GM23338 (cell line): ENCODE measurements at regions not wholly inside any gene's neighbourhood (a gene's known extent, or its start where the extent isn't known, plus 50 kb on each side); places are given as distances from the start of the nearest gene placed in this dataset.

Experiments
- CREB1 ChIP-seq: fragments of 250-450 bp; sonication (Bioruptor Pico); IDR thresholded peaks from 2 replicates; pipeline ENCODE4 v1.5.0; 2020; ENCODE audit warnings: low read depth, mild to moderate bottlenecking, moderate library complexity
- EZH2 ChIP-seq: fragments of 200-600 bp; sonication (generic); IDR thresholded peaks from one replicate; pipeline ENCODE4 v1.8.0; 2017; ENCODE audit warnings: antibody characterized with exemption, mild to moderate bottlenecking, low read depth; ENCODE audit not compliant: unreplicated experiment
- EZH2phosphoT487 ChIP-seq: fragments of 200-600 bp; sonication (generic); IDR thresholded peaks from one replicate; pipeline ENCODE4 v1.8.1; 2018; ENCODE audit warnings: antibody characterized with exemption; ENCODE audit not compliant: unreplicated experiment
- JUNB ChIP-seq: IDR thresholded peaks from one replicate; pipeline ENCODE4 v1.6.1; 2016; ENCODE audit warnings: antibody characterized with exemption; ENCODE audit not compliant: unreplicated experiment
- POLR2AphosphoS5 ChIP-seq: IDR thresholded peaks from 2 replicates; pipeline ENCODE4 v1.6.1; 2016; ENCODE audit warnings: antibody characterized with exemption, low read depth
- STAT1 ChIP-seq: IDR thresholded peaks from one replicate; pipeline ENCODE4 v1.6.1; 2016; ENCODE audit warnings: antibody characterized with exemption; ENCODE audit not compliant: unreplicated experiment
- ZNF114 ChIP-seq: fragments of 250-450 bp; sonication (Bioruptor Pico); IDR thresholded peaks from 2 replicates; pipeline ENCODE4 v1.5.0; 2020; ENCODE audit warnings: mild to moderate bottlenecking, moderate library complexity
- TF ChIP-seq, protein P1 (sequence below), 2 experiments: fragments of 200-600 bp in 1 of 2; sonication (generic) in 1 of 2; conservative IDR thresholded peaks; 2 replicates each; pipeline versions ENCODE4 v1.5.1 to v1.6.1; 2016 to 2017; ENCODE audit warnings: antibody characterized with exemption in 2 of 2, low read depth in 2 of 2, mild to moderate bottlenecking in 2 of 2, moderate library complexity in 1 of 2
- TF ChIP-seq, protein P2 (sequence below): IDR thresholded peaks from one replicate; pipeline ENCODE4 v1.6.1; 2018; ENCODE audit warnings: antibody characterized with exemption; ENCODE audit not compliant: unreplicated experiment
- TF ChIP-seq, protein P3 (sequence below): IDR thresholded peaks from 2 replicates; pipeline ENCODE4 v1.6.1; 2016; ENCODE audit warnings: antibody characterized with exemption

DNA sequence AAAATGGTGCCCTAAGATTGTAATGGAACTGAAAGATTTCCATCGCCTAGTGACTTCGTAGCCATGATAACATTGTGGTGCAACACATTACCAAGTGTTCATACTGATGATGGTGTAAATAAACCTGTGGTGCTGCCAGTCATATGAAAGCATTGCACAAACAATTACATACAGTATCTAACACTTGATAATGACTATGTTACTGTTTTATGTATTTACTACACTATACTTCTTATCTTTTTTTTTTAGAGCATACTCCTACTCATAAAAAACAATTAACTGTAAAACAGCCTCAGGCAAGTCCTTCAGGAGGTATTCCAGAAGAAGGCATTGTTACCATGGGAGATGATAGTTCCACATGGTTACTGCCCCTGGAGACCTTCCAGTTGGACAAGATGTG lies 152.7 kb upstream of the EDNRA start:
- TF ChIP-seq, protein P1, sequence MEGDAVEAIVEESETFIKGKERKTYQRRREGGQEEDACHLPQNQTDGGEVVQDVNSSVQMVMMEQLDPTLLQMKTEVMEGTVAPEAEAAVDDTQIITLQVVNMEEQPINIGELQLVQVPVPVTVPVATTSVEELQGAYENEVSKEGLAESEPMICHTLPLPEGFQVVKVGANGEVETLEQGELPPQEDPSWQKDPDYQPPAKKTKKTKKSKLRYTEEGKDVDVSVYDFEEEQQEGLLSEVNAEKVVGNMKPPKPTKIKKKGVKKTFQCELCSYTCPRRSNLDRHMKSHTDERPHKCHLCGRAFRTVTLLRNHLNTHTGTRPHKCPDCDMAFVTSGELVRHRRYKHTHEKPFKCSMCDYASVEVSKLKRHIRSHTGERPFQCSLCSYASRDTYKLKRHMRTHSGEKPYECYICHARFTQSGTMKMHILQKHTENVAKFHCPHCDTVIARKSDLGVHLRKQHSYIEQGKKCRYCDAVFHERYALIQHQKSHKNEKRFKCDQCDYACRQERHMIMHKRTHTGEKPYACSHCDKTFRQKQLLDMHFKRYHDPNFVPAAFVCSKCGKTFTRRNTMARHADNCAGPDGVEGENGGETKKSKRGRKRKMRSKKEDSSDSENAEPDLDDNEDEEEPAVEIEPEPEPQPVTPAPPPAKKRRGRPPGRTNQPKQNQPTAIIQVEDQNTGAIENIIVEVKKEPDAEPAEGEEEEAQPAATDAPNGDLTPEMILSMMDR (conservative IDR thresholded peaks at IDR 0.05; ENCODE audit: low read depth in 2 of 2) = no peak
- TF ChIP-seq POLR2AphosphoS5 (no peak), EZH2 (no peak), JUNB (no peak), ZNF114 (CRISPR knock-in tag) (no peak), EZH2phosphoT487 (no peak), CREB1 (CRISPR knock-in tag) (no peak), STAT1 (no peak)
- TF ChIP-seq, protein P2, sequence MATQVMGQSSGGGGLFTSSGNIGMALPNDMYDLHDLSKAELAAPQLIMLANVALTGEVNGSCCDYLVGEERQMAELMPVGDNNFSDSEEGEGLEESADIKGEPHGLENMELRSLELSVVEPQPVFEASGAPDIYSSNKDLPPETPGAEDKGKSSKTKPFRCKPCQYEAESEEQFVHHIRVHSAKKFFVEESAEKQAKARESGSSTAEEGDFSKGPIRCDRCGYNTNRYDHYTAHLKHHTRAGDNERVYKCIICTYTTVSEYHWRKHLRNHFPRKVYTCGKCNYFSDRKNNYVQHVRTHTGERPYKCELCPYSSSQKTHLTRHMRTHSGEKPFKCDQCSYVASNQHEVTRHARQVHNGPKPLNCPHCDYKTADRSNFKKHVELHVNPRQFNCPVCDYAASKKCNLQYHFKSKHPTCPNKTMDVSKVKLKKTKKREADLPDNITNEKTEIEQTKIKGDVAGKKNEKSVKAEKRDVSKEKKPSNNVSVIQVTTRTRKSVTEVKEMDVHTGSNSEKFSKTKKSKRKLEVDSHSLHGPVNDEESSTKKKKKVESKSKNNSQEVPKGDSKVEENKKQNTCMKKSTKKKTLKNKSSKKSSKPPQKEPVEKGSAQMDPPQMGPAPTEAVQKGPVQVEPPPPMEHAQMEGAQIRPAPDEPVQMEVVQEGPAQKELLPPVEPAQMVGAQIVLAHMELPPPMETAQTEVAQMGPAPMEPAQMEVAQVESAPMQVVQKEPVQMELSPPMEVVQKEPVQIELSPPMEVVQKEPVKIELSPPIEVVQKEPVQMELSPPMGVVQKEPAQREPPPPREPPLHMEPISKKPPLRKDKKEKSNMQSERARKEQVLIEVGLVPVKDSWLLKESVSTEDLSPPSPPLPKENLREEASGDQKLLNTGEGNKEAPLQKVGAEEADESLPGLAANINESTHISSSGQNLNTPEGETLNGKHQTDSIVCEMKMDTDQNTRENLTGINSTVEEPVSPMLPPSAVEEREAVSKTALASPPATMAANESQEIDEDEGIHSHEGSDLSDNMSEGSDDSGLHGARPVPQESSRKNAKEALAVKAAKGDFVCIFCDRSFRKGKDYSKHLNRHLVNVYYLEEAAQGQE = no peak
- TF ChIP-seq, protein P3, sequence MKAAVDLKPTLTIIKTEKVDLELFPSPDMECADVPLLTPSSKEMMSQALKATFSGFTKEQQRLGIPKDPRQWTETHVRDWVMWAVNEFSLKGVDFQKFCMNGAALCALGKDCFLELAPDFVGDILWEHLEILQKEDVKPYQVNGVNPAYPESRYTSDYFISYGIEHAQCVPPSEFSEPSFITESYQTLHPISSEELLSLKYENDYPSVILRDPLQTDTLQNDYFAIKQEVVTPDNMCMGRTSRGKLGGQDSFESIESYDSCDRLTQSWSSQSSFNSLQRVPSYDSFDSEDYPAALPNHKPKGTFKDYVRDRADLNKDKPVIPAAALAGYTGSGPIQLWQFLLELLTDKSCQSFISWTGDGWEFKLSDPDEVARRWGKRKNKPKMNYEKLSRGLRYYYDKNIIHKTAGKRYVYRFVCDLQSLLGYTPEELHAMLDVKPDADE = no peak
